ENCODE measurements at regions not wholly inside any gene's neighbourhood (a gene's known extent, or its start where the extent isn't known, plus 50 kb on each side); places are given as distances from the start of the nearest gene placed in this dataset.
"Not testable (repeated sequence)": the region's sequence is repeated elsewhere in the genome, so short reads cannot be mapped to it uniquely, and the experiment has no call there.

- no peak for DNase-seq
Measured at GRCh38 chr10:84634636-84635035, 306.2 kb downstream of the CCSER2 start.

GRCh38 chr10:84650628-84651027, 322.2 kb downstream of the CCSER2 start:
- not testable (repeated sequence) for DNase-seq

GRCh38 chr10:84654671-84655070, 326.3 kb downstream of the CCSER2 start:
- DNase-seq: no peak

- DNase-seq: no peak
Measured at GRCh38 chr10:84659027-84659426, 330.6 kb downstream of the CCSER2 start.

GRCh38 chr10:84659497-84660439, 331.4 kb downstream of the CCSER2 start:
- DNase-seq: no peak

GRCh38 chr10:84660450-84661159, 332.2 kb downstream of the CCSER2 start:
- DNase-seq: no peak

- DNase-seq: no peak
Measured at GRCh38 chr10:84665211-84665610, 336.8 kb downstream of the CCSER2 start.

- DNase-seq: peak; percentile 1
Measured at GRCh38 chr10:84665883-84666463, 337.6 kb downstream of the CCSER2 start.

- DNase-seq: no peak
Measured at GRCh38 chr10:84668186-84668763, 339.9 kb downstream of the CCSER2 start.

- no peak for DNase-seq
Measured at GRCh38 chr10:84675060-84675459, 346.7 kb downstream of the CCSER2 start.

GRCh38 chr10:84676536-84676935, 348.1 kb downstream of the CCSER2 start:
- DNase-seq: no peak

- no peak for DNase-seq
Measured at GRCh38 chr10:84681781-84682180, 353.4 kb downstream of the CCSER2 start.

- DNase-seq: no peak
Measured at GRCh38 chr10:84683550-84683949, 355.2 kb downstream of the CCSER2 start.

- DNase-seq: no peak
Measured at GRCh38 chr10:84683980-84684740, 355.8 kb downstream of the CCSER2 start.

GRCh38 chr10:84685047-84685660, 356.8 kb downstream of the CCSER2 start:
- DNase-seq: no peak

GRCh38 chr10:84693006-84693405, 364.6 kb downstream of the CCSER2 start:
- no peak for DNase-seq

- DNase-seq: no peak
Measured at GRCh38 chr10:84695902-84696301, 367.5 kb downstream of the CCSER2 start.

GRCh38 chr10:84696610-84697009, 368.2 kb downstream of the CCSER2 start:
- DNase-seq: no peak

GRCh38 chr10:84698989-84699388, 370.6 kb downstream of the CCSER2 start:
- DNase-seq: no peak

GRCh38 chr10:84700668-84701369, 372.4 kb downstream of the CCSER2 start:
- no peak for DNase-seq

GRCh38 chr10:84701370-84701720, 373.0 kb downstream of the CCSER2 start:
- no peak for DNase-seq

Data from stimulated activated CD4-positive, alpha-beta T cell treated with anti-CD3 and anti-CD28 coated beads, Interleukin-12 subunit alpha, Interleukin-12 subunit beta, amount 100 ng/mL, for 4 hours (primary cell).